HG03025 (cell line): ENCODE measurements at regions not wholly inside any gene's neighbourhood (a gene's known extent, or its start where the extent isn't known, plus 50 kb on each side); places are given as distances from the start of the nearest gene placed in this dataset.

Experiments used
- ATAC-seq: cut with Tn5 transposase; IDR thresholded peaks from one replicate; pipeline ENCODE4 v1.9.1; 2021; ENCODE audit warnings: mild to moderate bottlenecking, moderate library complexity; ENCODE audit not compliant: unreplicated experiment, low FRiP score

DNA sequence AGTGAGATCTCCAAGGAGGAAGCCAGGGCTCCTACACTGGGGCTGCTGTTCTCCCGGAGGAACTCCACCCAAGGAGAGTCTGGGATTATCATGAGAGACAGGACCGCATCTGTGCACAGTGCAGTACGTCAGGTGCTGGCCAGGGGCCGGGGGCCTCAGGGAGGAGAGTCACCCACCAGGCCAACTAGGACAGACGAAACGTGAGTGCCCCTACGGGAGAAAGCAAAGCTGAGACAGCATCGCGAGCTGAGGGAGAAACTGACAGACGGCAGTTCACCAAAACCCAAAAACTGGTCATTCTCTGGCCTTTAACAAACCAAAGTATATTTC, 273.4 kb downstream of the BRD1 start:
- ATAC-seq, result no peak

DNA sequence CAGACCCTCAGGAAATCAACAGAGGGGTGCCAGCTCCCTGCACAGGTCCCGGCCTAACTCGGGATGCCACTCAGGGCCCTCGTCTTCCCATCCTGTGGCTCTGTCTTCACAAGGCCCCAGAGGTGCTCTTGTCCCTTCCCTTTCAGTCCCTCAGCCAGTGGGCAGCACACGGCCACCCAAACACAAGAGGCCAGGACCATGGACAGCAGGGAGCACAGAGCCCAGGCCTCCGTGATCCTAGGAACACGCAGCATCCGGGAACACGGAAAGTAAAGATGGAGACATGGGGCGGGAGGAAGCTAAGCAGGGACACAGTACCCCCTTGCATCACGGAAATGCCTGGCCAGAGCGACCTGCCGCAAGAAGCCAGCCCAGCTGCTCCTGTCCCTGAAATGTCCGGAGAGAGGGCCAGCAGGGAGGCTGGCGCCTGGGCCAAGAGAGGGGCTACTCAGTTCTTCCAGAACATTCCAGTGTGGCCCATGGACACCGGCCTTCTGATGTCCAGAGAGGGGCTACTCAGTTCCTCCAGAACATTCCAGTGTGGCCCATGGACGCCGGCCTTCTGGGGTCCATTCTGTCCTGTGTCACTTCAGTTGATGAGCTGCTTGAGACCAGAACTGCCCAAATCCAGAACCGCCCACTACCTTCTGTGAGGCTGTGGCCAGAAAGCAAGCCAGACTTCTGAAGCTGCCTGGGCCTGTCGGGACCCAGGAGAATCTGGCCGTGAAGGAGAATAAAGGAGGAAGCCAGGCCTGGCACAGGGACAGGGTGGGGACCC, 274.0 kb downstream of the BRD1 start:
- no peak for ATAC-seq

DNA sequence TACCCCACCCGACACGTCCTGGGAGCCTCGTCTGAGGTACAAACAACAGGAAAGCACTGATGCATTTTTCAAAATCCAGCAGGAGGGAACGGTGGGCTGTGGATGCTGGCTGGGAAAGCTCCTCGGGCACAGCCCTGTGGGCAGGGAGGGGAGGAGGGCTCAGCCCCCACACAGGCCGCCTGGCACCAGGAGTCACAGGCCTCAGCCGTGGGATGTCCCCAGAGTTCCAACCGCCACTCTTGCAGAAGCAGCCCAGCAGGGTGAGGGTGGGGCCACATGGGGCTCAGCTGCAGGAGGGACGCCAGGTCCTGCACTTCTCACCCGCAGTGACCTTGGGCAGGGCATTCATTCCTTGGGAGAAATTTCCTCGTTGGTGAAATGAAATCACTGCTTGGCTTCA, 274.6 kb downstream of the BRD1 start:
- no peak for ATAC-seq

DNA sequence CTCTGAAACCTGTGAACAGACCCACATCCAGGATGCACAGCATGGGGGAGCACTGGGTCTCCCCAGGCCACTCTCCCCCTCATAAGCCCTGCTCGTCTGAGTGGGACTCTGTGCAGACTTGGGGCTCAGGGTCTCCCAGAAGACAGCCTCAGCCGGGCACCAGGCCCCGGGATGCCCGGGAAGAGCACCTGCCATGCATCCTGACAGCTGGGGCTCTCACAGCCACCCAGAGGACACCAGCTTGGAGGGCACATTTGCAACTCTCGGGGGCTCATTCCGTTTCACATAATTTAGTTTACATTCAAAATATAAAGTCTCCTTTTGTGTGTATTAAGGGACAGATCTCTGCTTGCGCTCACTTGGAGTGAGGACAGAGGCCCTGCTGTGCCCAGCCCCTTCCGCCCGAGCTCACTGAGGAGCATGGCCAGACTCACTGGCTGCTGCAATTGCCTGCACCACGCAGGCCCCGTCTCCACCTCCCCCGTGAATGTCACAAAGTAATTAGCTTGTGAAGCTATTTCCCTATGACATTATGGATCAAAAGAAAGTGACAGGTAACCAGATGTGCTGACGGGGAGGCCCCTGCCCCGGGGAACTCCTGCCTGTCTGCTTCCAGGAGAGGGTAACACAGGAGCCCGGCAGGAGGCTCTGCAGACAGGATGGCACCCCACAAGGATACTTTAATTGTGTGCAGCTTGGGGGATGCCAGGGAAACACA, 275.6 kb downstream of the BRD1 start:
- ATAC-seq, result no peak

DNA sequence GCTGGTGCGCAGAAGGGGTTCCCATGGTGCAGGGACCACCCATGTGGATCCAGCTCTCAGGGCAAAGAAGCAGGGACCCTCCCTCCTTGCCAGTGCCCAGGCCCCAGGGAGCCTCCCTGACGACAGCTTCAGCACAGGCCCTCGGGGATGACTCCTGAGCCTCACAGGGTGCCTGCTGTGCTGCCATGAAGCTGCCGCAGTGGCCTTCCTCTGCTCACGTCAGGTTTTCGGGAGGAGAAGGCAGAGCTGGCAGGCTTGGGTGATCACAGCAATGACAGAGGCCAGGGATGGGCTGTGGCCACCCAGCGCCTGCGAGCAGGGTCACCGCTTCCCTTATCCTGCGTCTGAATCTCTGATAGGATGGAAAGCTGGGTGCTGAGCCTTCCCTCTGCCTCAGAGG, 276.2 kb downstream of the BRD1 start:
- no peak for ATAC-seq

DNA sequence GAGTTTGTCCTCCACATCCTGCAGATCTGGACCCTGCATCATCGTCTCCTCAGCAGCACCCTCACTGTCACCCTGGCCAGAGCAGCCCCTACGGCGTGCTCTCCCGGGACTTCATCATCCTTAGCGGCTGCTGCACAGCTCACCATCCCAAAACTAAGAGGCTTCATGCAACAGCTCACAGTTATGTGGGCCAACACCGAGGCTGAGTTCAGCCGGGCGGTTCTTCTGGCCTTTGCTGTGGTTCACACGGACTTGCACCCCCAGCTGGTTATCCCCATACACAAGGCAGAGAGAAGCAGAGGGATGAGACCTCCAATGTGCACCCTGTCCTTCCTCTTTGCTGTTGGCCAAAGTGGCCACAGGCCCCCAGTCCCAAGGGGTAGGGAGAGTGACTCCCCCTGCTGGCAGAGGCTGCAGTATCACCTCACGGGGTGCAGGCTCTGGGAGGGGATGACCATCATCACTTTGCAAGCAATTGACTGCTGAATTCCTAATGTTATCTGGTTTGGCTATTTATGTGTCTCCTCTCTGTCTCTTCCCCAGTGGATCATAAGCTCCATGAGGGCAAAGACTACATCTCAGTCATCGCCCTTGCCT, 276.8 kb downstream of the BRD1 start:
- ATAC-seq, result no peak

DNA sequence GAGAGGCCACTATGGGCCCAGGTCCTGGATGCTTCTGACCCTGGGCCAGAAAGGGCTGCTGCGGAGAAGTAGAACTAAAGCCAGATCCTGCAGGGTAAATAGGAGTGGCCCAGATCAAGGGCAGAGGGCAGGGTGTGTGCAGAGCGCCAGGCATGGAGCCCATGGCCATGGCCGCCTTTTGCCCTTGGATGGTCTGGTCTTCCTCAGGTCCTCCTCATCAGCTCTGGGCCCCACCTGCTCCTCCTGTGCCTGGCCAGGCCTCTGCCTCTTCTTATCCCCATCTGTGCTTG, 277.6 kb downstream of the BRD1 start:
- ATAC-seq, result no peak

DNA sequence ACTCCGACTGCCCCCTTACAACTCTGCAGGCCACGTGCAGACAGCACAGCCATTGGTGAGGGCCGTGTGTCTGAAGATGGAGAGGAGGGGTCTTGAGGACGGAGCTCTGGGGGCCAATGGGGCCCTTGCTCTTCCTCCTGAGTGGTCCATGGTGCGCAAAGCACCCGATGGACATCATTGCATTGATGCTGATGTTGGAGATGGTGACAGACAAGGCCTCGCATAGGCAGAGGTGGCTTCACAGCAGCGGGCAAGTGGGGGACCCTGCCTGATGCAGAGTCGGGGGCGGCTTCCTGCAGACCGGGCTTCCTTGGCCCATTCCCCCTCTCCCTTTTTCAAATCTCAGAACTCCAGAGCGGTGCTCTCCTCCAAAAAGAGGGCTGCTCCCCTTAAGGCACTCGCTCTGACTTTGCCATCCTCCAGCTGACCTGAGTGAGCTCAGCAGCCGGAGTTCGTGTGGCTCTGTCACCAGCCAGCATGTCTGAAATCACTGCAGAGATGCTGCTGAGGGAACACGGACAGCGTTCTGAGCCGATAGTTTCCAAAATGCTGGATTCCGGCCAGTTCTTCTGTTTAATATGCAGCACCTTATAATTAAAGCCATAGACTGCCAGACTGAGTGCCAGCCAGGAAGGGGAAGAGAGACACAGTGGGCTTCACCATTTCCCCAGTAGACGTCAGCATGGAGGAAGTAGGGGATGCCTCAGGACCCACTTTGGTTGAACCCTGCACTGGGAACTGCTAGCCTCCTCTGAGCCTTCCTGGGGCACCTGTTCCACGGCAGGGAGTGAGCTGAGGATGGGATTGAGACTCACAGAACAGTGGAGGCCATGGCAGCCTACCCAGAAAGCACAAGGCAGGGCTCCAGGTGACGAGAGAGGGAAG, 278.2 kb downstream of the BRD1 start:
- ATAC-seq, result no peak

DNA sequence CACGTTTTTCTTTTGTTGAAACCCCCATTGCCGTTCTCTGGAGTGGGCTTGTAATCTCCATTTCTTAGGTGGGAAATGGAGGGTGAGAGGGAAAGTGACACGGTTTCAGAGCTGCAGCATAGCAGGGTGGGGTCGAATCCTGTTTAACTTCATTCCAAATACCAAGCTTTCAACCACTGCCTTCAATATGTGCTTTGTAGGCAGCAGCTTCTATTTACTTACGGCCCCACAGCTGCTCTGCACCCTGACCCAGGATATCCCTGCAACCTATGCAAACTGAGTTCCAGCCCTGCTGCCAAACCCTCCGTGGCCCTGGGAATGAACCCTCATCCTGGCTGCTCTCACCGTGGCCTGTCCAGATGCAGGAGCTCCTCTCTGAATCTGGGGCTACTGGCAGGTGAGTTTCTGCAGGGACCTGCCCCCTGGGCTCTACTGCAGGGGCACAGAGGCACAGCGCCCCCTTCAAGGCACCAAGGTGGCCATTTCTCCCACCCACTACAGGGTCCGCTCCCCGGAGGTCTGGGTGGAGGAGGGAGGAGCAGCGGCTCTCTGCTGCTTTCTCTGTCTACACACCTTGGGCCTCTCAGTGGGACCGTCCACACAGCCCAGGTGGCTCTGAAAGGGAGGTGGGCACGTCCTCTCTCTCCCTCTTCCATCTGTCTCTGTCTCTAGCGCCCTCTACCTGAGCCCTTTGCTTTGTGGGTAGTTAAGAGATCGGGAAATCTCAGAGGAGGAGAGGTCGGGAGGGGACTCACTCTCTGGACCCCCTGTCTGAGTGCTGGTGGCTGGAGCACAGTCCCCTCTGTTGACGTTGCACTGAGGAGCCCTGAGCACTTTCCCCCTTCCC, 279.1 kb downstream of the BRD1 start:
- no peak for ATAC-seq

DNA sequence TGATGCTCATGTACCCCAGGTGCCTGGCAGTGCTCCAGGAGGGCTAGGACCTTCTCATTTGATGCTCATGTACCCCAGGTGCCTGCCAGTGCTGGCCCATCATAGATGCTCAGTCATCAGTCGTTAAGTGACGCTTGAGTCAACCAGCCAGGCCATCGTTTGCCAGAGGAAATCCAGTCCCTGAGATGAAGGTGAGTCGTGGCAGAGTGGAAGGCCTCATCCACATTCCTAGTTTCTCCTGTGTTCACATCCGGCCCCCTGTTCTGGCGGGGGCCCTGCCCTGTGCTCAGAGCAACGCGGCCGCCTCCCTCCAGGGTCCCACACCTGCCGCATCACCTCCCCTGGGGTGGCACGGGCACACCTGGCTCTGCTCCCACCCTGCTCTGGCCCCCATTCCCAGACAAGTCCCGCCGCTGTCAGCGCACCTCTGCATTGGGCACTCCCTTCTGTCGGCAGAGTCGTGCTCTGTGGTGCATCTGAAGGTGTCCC, 279.9 kb downstream of the BRD1 start:
- no peak for ATAC-seq

DNA sequence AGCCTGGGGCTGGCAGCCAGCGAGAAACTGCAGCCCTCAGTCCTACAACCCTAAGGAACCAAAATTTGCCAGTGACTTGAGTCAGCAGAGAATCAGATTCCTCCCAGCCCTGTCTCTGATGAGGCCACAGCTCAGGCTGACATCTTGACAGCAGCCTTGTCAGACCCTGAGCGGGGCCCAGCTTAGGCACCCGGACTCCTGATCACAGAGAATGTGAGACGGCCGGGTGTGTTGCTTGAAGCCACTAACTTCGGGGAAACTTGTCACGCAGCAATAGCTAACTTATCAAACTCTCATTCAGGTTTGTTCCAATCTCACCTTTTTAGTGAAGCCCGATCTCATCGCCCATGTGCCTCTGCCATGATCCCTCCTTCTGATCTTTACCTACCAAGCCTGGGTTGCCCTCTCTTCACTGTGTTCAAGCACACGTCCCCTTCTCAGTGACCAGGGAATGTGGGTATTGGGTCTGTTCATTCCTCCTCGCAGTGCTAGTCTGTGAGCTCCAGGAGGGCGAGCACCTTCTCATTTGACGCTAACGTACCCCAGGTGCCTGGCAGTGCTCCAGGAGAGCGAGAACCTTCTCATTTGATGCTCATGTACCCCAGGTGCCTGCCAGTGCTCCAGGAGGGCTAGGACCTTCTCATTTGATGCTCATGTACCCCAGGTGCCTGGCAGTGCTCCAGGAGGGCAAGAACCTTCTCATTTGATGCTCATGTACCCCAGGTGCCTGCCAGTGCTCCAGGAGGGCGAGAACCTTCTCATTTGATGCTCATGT, 280.7 kb downstream of the BRD1 start:
- no peak for ATAC-seq

DNA sequence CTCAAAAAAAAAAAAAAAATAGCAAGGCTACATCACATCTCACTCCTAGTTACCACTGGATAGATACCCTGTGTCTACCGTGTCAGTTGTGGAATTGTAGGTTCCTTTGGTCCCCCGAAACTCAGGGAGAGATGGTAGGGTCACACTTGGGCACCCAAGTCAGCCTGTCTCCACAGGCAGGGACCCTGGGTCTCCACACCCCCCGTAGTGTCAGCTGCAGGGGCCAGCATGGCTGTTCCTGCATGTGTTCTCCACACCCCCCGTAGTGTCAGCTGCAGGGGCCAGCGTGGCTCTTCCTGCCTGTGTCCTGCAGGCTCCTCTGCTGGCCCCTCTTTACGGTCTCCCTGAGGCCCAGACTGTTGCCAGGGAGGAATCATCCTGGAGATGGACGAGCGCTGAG, 282.1 kb downstream of the BRD1 start:
- no peak for ATAC-seq

DNA sequence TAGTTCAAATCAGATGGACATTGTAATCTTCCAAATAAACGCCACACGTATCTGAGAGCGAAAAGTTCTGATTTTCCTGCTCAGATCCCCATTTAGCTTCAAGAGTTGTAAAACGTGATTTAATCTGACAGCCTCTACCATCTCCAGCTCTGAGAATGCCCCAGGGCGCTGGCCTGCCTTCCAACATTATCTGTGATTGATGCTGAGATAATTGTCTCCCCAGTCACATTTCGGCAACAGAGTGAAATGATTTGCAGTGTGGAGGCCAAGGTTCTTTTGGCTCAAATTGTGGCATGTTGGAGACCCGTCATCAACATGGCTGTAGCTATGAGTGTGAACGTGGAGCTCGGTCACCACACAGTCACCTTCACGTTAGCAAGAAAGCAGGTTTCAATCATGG, 283.4 kb downstream of the BRD1 start:
- no peak for ATAC-seq

DNA sequence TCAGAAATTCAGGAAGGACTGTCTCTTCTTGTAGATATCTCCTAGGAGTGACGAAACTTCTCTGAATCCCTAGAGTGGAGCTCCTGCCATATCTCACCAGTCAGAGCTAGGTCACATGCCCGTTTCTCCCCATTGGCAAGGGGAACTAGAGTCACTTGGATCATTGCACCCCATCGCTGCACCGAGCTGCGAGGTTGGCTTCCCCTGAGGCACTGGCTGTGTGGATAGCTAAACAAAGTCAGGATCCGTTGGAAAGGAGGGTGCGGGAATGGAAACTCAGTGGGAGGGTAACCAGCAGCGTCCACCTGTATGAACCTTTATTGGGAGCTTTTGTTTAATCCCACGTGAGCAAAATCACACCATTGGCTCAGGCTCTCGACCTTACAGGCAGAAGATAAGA, 283.8 kb downstream of the BRD1 start:
- ATAC-seq, result no peak

DNA sequence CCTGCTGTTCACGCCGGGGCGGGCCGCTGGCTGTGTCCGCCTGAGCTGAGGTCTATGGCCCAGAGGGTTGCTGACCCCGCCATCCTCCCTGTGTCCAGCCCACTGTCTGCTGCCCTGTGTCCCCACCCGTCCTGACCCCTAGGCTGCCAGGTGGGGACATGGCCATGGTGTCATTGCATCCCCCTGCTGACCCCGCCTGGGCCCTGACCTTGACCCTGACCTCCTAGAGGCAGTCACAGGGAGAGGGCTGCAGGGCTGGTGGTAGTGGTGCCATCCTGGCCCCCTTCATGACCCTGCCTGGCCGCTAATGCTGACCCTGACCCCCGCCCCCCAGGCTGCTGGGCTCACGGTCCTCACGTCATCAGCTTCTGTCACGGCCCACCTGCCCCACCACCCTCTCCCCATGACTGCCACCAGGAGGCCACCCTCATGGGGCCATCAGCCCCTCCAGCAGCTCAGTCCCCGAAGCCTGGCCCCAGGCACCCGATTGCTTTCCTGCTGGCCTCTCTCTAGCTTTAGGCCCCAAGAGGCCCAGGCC, 285.9 kb downstream of the BRD1 start:
- ATAC-seq, result no peak

DNA sequence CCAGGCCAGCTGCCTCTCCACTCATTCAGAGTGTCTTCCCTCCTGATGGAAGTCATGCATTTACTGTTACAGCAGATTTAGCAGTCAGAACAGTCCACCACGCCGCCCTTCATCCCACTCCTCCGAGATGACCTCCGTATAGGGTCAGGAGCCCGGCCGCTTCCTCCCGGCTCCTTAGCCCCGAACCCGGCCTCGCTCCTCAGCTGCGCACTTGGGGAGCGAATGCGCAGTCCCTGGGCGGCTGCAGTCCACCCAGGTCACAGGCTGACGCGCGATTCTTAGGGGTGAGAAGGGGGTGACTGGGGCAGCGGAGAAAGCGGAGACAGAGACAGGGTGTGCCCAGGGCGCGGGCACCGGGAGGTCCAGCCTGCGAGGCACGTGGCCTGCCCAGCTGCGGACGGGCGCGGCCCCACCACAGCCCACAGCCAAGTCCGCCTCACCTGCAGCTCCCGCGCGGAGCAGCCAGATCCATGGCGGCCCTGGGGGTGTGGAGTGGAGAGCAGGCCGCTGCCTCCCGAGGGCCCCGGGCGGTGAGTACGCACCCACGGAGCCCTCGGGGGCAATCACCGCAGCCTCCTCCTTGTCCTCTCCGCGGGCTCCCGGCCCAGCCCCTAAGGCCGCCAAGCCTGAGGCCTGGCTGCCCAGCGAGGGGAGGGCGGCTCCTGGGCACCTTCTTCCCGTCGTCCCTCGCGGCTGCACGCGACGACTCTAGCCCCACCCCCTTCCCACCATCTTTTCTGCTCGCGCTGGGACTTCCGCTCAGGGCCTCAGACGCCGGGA, 286.6 kb downstream of the BRD1 start:
- ATAC-seq, result no peak

DNA sequence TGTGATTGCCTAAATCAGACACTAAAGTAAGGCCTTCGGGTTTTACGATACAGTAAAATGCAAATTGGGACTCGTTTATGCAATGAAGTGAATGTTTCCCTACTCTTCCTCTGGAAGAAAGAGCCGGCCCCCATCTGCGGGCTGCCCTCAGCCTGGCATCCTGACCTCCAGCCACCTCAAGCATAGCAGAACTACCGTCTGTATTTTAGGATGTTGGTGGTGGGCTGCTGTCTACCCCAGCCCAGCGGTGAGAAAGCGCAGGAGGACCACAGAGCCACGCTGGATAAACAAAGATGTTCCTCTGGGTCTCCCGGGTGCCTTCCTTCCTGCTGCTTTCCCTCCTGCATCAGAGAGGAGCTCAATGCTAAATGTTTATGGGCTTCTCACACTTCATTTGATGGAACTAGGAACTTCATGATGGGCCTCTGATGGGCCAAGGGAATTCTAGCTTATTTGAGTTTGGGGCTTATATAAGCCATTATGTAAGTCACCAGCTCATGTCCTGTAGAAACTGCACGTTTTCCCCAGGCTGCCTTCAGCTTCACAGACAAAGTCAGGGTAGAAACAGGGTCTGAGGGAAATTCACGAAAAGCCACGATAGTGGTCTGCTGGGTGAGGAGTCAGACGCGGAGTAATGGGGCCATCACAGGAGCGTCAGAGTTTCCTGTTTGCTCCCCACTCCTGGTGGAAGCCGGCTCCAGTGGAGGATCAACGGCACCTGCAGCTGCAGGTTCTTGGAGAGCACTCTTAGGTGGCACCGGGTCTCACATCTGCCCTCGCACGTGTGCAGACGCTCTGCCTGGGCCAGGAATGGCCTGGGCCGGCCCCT, 287.4 kb downstream of the BRD1 start:
- ATAC-seq, result no peak

DNA sequence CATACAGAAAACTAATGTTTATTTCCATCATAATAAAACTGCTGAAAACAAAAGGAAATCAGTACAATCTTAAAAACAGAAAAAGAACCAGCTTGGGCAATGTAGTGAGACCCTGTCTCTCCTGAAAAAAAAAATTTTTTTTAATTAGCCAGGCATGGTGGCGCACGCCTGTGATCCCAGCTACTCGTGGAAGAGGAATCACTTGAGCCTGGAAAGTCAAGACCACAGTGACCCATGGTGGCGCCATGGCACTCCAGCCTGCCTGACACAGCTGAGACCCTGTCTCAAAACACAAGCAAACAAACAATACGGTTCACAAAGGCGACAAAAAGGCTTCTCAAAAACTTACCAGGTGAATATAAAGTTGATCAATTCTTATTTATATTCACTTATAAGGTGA, 289.7 kb downstream of the BRD1 start:
- ATAC-seq, result no peak
